ENCODE measurements at regions not wholly inside any gene's neighbourhood (a gene's known extent, or its start where the extent isn't known, plus 50 kb on each side); places are given as distances from the start of the nearest gene placed in this dataset.

- no peak for TF ChIP-seq POLR2A (IDR thresholded peaks at IDR 0.05)
- no peak for TF ChIP-seq CTCF (IDR thresholded peaks at IDR 0.05)
Measured at GRCh38 chrX:79452881-79453280, 85.7 kb upstream of the ITM2A start.

Data from vagina (tissue), 2 donors.